Fibroblast of mammary gland (primary cell): ENCODE measurements at regions not wholly inside any gene's neighbourhood (a gene's known extent, or its start where the extent isn't known, plus 50 kb on each side); places are given as distances from the start of the nearest gene placed in this dataset.

ENCODE experiments used
- DNase-seq: peaks from one replicate; pipeline ENCODE4 v3.0.0-alpha.2; 2010; ENCODE audit warnings: low read depth
- H3K4me3 ChIP-seq: 2 replicates; pipeline ENCODE4 v1.5.1; 2011; ENCODE audit warnings: low read depth, mild to moderate bottlenecking, low read length, moderate library complexity; ENCODE audit not compliant: control insufficient read depth
- CTCF ChIP-seq: conservative IDR thresholded peaks from 2 replicates; pipeline ENCODE4 v1.5.1; 2011; ENCODE audit warnings: low read depth, low read length, inconsistent platforms; ENCODE audit not compliant: control insufficient read depth, insufficient read depth

- H3K4me3 ChIP-seq: no peak overlapping the region
- TF ChIP-seq CTCF: no peak
- DNase-seq: no peak
These were observed 281.1 kb downstream of the FAT3 start for GRCh38 chr11:92505689-92506088.

- no peak overlapping the region for H3K4me3 ChIP-seq
- DNase-seq: no peak
- no peak for TF ChIP-seq CTCF
These were observed 282.3 kb downstream of the FAT3 start for GRCh38 chr11:92506809-92507336.

GRCh38 chr11:92510591-92510990 is 286.0 kb downstream of the FAT3 start:
- DNase-seq: no peak
- H3K4me3 ChIP-seq: no peak overlapping the region
- TF ChIP-seq CTCF: no peak

- DNase-seq: no peak
- no peak for TF ChIP-seq CTCF
- H3K4me3 ChIP-seq: no peak overlapping the region
These were observed 287.0 kb downstream of the FAT3 start for GRCh38 chr11:92511522-92512203.

- no peak for TF ChIP-seq CTCF
- no peak for DNase-seq
- no peak overlapping the region for H3K4me3 ChIP-seq
These were observed 287.6 kb downstream of the FAT3 start for GRCh38 chr11:92512204-92512569.

GRCh38 chr11:92523611-92524010 is 299.0 kb downstream of the FAT3 start:
- no peak for TF ChIP-seq CTCF
- DNase-seq: no peak
- H3K4me3 ChIP-seq: no peak overlapping the region

GRCh38 chr11:92524542-92524941 is 299.9 kb downstream of the FAT3 start:
- no peak for DNase-seq
- no peak overlapping the region for H3K4me3 ChIP-seq
- no peak for TF ChIP-seq CTCF
